IPS-18c (cell line): ENCODE measurements at regions not wholly inside any gene's neighbourhood (a gene's known extent, or its start where the extent isn't known, plus 50 kb on each side); places are given as distances from the start of the nearest gene placed in this dataset.
"Not testable (repeated sequence)": the region's sequence is repeated elsewhere in the genome, so short reads cannot be mapped to it uniquely, and the experiment has no call there.

ENCODE experiments used
- H3K4me3 ChIP-seq: 2 replicates; pipeline ENCODE4 v1.7.0; 2013; ENCODE audit warnings: low read depth, mild to moderate bottlenecking, low read length, moderate library complexity; ENCODE audit not compliant: insufficient read depth
- H3K9me3 ChIP-seq: one replicate; pipeline ENCODE4 v1.6.1; 2013; ENCODE audit warnings: mild to moderate bottlenecking, low read length, moderate library complexity; ENCODE audit not compliant: control insufficient read depth, insufficient read depth

DNA sequence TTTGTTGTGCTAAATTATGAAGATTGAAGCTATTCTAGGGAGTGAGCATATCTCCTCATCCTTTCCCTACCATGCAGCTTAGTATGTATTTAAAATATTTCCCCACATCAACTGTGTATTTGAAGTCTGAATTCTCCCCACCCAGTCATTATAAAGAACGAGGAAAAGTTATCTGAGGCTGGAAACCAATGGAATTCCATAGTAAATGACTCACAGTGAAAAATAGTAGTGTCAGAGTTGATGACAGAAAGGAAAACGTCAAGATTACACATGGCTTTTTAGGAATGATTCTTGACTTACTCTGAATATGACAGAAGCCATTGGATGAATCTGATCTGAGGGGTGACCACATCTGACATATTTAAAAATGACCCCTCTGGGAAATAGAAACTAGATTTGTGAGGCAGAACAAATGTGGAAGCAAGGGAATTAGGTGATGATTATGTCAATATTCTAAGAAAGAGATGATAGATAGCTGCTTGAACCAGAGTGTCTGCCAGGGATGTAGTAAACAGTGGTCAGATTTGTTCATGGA, 1768.9 kb upstream of the CDH9 start:
- Histone ChIP-seq H3K9me3 (no peaks in the 10 kb centered on the region), H3K4me3 (no peak overlapping the region)

- not testable (repeated sequence) for H3K4me3 ChIP-seq, H3K9me3 ChIP-seq
These were observed 1760.6 kb upstream of the CDH9 start for GRCh38 chr5:28799035-28799434.

GRCh38 chr5:28788954-28789353, 1750.6 kb upstream of the CDH9 start:
- no peak overlapping the region for H3K4me3 ChIP-seq
- H3K9me3 ChIP-seq: no peaks in the 10 kb centered on the region

GRCh38 chr5:28780083-28780692, 1741.8 kb upstream of the CDH9 start:
- Histone ChIP-seq H3K4me3 (no peak overlapping the region), H3K9me3 (no peaks in the 10 kb centered on the region)

- no peaks in the 10 kb centered on the region for H3K9me3 ChIP-seq
- H3K4me3 ChIP-seq: no peak overlapping the region
These were observed 1740.9 kb upstream of the CDH9 start for GRCh38 chr5:28779161-28779754.

- H3K4me3 ChIP-seq: no peak overlapping the region
These were observed 1731.9 kb upstream of the CDH9 start for GRCh38 chr5:28770307-28770706.

DNA sequence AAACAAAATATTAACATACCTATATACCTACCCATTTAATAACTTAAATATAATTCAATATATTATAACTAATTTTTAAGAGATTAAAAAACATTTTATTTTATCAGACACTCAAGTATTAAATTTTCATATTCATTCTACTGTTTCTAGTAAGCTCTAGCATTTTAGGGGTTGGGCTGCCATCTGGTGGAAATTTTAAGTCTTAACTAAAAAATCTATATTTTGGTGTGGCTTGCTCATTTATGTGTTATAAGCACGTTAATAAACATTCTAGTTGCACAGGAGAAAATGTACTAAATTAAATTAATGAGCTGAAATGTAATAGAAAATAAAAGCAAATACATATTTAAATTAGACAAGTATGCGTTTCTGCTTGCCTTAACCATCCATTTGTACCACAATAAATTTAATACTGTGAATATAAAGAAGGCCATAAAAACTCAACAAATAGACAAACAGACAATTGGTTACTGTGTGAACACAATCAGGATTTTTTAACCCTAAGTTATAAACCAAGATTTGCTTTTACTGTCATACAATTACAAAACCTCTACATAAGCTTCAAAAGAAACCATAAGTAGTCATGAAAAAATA, 1728.3 kb upstream of the CDH9 start:
- Histone ChIP-seq H3K4me3 (no peak overlapping the region), H3K9me3 (no peaks in the 10 kb centered on the region)

More at GRCh38 chr5:28770307-28770706, 1731.9 kb upstream of the CDH9 start:
- H3K9me3 ChIP-seq: no peaks in the 10 kb centered on the region

GRCh38 chr5:28751396-28751795, 1713.0 kb upstream of the CDH9 start:
- no peak overlapping the region for H3K4me3 ChIP-seq
- no peaks in the 10 kb centered on the region for H3K9me3 ChIP-seq

GRCh38 chr5:28750251-28750650, 1711.9 kb upstream of the CDH9 start:
- H3K4me3 ChIP-seq: no peak overlapping the region
- no peaks in the 10 kb centered on the region for H3K9me3 ChIP-seq

- no peak overlapping the region for H3K4me3 ChIP-seq
- no peaks in the 10 kb centered on the region for H3K9me3 ChIP-seq
These were observed 1710.1 kb upstream of the CDH9 start for GRCh38 chr5:28748446-28748845.

GRCh38 chr5:28743716-28744110, 1705.3 kb upstream of the CDH9 start:
- Histone ChIP-seq H3K4me3 (no peak overlapping the region), H3K9me3 (no peaks in the 10 kb centered on the region)

GRCh38 chr5:28743025-28743715, 1704.8 kb upstream of the CDH9 start:
- Histone ChIP-seq H3K9me3 (no peaks in the 10 kb centered on the region), H3K4me3 (no peak overlapping the region)

- no peak overlapping the region for H3K4me3 ChIP-seq
- H3K9me3 ChIP-seq: no peaks in the 10 kb centered on the region
These were observed 1699.3 kb upstream of the CDH9 start for GRCh38 chr5:28737682-28738081.

DNA sequence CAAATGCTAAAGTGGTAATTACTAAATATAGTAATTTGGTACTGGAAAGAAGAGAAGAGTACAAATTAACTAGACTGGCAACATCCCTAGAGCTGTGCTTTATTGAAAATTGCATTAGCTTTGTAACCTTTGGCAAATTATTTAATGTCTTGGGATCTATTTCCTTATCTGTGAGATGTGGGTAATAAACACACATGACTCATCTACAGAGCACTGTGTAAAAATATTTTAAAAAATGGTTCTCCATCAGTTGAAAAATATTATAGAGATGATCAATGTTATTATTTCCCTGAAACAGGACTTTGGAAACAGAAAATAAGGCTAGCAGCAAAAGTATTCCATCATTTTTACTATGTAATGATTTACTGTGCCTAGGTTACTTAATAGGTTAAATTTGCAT, 1698.8 kb upstream of the CDH9 start:
- Histone ChIP-seq H3K9me3 (no peaks in the 10 kb centered on the region), H3K4me3 (no peak overlapping the region)

DNA sequence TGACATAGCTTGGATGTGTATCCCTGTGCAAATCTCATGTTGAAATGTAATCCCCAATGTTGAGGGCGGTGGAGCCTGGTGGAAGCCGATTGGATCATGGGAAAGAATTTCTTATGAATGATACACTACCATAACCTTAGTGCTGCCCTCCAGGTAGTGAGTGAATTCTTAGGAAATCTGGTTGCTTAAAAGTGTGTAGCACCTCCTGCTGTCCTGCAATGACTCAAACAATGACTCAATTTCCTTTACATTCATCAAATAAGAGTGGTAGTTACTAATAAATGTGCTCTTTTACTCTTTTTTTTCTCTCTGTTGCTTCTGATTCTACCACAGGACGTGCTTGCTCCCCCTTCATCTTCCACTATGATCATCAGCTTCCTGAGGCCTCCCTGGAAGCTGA, 1696.0 kb upstream of the CDH9 start:
- H3K4me3 ChIP-seq: no peak overlapping the region
- H3K9me3 ChIP-seq: no peaks in the 10 kb centered on the region

DNA sequence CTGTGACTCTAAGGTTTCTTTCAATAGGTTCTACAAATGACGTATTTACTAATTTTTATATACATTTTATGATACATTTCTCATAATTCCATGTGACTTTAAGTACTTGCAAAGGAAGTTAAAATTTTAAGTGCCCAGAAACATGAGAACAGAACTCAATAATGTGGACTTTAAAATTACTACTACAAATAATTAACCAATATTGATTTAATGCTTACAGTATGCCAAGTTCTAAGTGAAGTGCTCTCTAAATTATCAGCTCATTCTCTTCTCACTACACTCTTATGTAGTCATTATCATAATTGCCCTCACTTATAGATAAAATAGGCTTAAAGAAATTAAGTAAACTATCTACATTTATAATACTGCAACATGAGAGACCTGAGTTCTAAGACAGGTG, 1690.7 kb upstream of the CDH9 start:
- Histone ChIP-seq H3K4me3 (no peak overlapping the region), H3K9me3 (no peaks in the 10 kb centered on the region)

DNA sequence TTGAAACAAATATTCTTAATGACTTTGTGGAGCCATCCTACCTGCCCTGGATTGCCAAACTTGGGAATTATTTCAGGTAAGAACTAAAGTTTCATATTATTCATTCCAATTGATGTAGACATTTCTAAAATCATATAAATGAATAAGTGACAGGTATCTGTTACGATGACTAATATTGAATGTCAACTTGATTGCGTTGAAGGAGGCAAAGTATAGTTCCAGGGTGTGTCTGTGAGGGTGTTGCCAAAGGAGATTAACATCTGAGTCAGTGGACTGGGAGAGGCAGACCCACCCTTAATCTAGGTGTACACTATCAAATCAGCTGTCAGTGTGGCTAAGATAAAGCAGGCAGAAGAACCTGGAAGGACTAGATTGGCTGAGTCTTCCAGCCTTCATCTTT, 1688.4 kb upstream of the CDH9 start:
- Histone ChIP-seq H3K4me3 (no peak overlapping the region), H3K9me3 (no peaks in the 10 kb centered on the region)

DNA sequence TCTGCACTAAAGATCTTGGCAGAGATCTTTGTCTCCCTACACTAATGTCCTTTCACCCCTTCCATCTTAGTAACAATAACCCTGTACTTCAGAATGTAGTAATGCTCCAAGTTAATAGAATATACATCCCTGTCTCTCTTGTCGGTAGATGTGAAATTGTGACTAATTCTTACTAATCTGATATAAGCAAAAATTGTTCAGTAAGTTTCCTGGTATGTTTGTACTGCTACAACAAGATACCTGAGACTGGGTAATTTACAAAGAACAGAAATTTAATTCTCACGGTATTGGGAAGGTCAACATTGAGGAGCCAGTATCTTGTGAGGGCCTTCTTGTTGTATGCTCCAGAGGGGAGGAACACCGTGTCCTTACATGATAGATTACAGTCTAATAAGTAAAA, 1686.6 kb upstream of the CDH9 start:
- no peak overlapping the region for H3K4me3 ChIP-seq
- H3K9me3 ChIP-seq: no peaks in the 10 kb centered on the region
